A204.1 (cell line): ENCODE measurements at regions not wholly inside any gene's neighbourhood (a gene's known extent, or its start where the extent isn't known, plus 50 kb on each side); places are given as distances from the start of the nearest gene placed in this dataset.
"Not testable (repeated sequence)": the region's sequence is repeated elsewhere in the genome, so short reads cannot be mapped to it uniquely, and the experiment has no call there.

Experiments
- FAIRE-seq: peaks from 2 replicates; lab custom pipeline; 2012; peaks lifted over from hg19 to GRCh38; lab: Jason Lieb, UNC

DNA sequence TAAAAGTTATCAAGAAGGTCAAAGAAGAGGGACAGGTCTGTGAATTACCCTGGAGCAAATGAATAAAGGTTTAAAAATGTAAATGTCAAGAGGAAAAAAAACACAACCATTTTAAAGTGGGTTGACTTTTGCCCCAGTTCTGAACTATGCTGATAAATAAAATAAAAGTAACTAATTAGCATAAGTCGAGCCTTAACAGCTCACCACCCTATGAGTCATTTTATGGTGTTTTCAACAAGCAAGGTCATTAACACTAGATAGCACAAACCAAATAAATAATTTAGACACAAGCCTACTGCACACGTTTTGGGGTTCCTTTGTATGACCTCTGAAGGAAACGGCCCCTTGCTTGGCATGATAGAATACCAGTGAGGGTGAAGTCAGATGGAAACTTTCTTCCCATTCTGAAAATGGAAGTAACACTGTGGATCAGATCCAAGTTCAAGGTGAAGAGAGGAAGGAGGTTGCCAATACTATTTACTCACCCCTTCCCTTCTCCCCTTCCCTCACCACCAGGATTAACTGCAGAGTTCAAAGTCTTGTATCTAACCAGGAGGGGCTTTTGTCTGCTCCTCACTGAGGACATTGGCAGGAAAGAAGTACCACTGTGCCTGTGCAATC, 380.0 kb upstream of the ACVR2A start:
- FAIRE-seq = no peak

DNA sequence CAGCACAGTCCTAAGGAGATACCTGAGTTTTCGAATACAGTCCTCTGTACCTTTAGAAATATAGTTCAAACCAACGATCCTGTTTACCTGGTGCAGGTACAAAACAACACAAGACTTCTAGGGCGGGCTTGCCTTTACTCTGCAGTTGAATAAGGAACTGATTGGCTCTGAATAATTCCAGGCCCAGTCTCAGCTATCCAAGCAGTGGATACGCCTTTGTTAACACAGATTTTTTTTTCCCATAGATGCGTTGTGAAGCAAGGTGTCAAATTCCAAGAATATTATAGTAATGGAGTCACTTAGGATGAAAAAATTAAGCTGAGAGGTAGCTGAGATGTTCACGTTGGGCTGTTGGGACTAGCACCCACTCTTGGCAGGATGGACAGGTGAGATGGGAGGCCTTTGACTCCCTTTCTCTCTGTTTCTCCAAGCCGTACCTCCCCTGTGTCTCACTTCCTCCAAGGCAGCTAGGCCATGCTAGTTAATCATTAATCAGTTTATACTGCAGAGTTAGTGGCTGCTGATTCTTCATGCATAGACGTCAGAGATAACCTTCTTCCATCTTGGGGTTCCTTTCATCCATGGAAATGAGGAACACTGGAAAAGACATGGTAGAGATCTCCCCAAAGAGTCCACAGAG, 380.8 kb upstream of the ACVR2A start:
- no peak for FAIRE-seq

DNA sequence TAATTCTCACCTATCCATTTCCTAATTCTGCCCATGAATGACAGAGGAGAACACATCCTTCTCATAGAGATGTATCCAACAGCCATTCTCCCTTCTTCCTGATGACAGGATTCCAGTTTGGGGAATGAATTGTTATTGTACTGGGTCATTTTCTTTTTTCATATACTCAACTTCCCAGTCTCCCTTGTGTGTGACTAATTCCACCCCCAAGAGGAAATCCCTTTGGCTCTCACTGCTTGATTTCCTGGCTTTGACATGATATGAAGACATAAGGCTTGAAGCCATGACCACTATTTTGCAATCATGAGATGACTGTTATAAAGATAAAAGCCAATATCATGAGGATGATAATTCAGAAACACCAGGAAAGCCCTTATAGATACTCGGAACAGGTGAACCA, 384.7 kb upstream of the ACVR2A start:
- no peak for FAIRE-seq

DNA sequence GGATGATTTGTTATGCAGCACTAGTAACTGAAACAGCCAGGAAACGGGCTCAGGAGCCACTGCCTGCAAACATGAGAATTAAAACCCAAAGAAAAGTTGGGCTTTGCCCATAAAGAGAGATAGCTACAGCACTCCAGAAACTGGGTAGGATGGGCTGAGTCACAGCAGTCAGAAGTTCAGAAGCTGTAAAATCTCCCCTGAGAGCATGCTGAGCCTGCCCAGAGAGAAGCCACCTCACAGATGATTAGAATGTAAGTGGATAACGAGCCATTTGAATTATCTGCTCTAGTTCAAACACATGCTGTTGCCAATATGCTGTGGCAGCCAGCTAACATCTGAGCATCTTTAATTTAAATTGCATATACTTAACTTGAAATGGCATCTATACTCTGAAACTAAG, 388.1 kb upstream of the ACVR2A start:
- FAIRE-seq = no peak

DNA sequence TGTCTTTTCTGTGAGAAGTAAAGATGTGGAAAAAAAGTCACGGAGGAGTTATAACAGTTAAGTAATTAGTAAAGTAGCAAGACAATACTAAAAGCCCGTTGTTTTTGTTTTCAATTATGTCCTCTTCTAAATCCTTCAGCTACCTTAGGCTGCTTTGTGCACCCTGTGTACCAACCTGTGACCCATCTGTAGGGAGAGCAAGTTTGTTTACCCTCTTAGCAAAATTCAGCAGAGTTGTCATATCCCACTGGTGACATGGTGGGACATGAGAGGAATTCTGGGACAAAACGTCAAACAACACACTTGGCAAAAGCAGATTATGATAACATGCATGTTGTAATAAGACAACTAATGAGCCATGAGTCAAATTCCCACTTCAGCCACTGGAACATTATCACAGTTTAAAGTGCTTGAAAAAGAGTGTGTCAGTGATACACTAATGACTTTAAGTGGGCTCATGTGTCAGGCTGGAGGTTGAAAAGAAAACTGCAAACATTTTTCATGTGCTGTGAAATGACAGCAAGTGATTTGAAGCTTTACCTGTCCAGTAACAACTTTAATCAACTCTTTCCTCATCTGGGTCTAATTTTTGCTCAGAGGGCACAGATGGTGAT, 392.8 kb upstream of the ACVR2A start:
- no peak for FAIRE-seq

DNA sequence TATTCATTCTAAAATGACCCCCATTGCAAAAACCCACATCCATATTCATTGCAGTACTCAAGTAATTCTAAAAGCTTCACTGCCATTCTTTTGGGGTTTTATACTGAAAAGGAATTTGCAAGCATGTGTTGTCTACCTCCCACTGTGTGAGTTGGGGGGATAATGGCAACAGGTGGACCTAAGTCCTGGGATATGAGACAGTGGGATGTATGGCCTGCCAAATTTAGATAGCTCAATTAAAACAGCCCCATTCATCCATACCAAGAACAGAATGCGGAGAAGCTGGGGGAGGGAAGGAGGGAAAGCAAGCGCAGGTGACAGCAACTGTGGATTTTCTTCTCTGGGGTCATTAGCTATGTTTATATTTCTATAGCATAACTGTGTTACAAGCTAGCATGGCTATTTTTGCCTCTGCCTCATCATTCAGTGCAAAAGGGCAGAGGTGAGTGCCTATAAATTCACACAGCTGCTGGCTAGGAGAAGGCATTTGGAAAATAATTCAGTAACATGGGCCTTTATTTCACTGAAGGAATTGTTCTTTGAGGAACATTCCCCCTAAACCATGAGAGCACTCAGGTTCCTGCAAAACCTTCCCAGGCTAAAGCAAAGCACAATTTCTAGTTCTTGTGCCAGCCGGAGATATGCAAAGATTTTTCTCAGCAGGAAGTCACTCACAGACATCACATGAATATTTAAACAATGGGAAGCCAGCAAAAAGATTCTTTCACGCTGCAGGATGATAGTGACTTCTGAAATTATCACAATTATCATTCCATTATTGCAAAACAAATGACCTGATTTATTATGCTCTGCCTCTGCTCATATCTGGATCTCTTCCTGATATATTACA, 393.9 kb upstream of the ACVR2A start:
- FAIRE-seq = no peak

DNA sequence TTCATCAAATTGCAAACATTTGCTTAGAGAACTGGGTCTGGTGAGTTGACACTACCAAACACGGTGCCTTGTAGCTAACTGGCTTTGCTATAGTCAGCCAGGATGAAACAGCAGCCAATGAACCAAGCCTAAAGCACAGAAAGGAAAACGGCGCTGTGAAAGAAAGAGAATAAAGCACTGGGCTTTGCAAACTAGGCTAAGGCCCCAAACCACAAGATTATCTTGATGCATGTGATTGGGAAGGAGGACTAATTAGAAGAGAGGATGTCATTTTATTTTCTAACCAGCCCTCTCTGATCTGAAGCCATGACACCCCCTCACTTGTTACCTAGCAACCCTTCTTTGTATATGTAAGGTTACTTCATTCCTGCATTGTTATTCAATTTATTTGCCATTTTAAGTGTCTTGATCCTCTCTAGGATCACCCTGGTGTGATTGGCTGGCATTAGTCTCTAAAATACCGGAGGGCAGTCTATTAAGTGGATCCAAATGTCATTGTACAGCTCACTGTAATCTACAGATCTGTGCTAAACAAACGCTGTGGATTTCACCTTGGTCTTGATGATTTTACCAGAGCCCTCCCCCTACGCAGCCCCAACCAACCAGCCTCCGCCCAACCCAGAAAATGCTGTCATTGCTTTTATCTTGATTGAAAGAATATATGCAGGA, 395.4 kb upstream of the ACVR2A start:
- no peak for FAIRE-seq

DNA sequence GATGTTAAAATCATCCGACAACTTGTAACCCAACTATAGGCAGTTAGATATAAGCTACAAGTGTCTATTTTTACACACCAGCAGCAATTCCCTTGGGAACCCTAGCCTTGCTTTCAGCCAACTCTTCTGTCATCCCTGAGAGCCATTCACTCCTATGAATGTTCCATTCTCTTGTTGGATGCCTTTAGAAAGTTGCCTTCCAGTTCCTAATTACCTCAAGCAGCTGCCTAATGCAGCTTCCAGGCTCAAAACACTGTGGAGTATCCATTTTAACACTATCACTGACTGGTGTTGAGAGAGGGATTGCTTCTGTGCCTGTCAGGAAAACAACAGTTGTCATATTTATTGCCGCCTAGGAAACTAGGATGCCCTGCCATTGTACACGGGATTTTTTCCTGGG, 402.0 kb upstream of the ACVR2A start:
- no peak for FAIRE-seq

DNA sequence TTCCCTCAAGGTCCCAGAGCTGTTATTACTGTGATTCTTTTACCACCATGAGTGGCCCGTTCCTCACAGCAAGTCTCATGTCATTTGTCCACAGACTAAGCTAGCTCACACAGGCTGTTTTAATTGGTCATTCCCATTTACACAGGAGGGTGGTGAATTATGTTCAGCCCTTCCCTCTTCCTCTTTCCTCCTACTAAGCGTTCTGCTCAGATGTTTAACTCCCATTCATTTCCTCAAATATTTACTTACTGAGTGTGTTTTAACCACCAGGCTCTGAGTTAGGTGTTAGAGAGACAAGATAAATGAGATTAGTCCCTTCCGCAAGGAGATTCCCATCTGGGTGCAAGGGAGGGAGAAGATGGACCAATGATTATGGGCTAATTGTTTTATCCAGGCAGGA, 403.6 kb upstream of the ACVR2A start:
- no peak for FAIRE-seq

DNA sequence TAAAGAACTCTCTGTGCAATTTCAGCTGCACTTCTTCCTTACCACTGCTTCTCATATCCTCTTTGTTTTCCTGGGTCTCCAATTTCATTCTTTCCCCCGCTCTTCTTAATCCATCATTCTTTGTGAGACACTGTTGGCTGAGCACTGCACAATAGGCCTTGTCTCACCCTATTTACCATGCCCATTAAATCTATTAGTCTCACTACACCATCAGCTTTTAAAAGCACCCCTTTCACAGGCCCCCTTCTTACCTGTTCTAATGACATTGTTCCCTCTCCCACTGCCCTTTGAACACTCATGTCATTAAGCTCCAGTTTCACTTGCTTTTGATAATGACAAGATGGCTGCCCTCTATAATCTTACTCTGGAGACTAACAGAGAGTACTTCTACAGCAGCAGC, 404.1 kb upstream of the ACVR2A start:
- no peak for FAIRE-seq

DNA sequence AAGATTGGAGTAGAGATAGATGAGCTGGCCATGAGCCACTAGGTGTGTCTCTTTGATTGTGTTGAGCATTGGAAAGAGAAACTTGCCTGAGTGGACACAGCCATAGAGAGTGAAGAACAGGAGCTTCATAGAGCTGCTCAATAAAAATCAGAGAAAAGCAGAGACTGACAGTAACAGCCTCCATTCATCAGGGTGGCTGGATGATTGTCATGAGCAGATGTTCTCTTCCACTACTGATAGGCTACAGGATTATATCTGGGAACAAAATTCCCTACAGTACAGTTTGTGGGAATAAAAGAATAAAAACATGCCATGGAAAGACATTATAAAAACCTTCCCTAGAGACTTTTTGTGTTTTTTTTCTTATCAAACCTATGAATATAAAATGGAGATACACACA, 404.8 kb upstream of the ACVR2A start:
- FAIRE-seq = no peak

DNA sequence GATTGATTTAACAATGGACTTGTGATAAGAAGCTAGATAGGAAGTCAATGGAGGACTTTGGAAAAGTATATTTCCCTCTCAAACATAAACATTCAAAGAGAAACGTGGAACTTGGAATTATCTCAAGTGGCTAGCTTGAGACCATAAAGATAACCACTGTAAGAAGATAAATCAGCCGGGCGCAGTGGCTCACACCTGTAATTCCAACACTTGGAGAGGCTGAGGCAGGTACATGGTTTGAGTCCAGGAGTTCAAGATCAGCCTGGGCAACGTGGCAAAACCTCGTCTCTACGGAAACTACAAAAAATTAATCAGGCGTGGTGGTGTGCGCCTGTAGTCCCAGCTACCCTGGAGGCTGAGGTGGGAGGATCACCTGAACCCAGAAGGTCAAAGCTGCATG, 405.9 kb upstream of the ACVR2A start:
- FAIRE-seq = no peak

DNA sequence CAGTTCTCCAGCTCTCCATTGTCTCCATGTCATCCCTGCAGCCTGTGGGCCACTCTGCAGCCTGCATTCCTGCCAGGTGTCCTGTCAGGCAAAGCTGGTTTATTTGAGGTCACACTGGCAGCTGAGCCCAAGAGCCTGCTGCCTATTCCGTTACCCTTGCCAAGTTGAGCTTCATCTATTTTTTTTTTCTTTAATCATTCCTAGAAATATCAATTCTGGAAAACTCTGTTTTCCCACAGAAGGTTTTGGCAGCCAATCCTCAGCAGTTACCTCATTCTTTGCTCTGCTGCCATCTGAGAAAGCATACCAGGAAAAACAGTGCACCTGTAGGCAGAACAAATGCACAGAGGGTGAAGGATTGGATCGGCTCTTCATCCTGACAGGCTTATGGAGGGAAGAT, 411.0 kb upstream of the ACVR2A start:
- FAIRE-seq = no peak

DNA sequence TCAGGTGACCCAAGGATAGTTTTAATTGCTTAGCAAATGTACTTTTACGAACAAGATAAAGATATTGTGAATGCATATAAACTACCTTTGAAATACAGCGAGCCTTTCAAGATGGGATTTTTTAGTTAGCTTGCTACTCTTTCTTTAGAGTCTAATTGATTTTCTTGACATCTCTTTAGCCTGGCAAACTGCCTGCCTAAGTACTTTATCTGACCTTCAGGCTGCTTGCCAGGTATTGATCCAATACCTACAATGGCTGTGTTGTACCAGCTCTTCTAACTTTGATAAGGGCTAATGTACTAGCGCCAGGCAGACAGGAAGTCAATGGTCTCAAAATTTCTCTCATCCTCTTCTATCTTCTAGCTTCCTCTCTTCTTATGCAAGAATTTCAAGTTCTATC, 414.4 kb upstream of the ACVR2A start:
- FAIRE-seq = no peak

DNA sequence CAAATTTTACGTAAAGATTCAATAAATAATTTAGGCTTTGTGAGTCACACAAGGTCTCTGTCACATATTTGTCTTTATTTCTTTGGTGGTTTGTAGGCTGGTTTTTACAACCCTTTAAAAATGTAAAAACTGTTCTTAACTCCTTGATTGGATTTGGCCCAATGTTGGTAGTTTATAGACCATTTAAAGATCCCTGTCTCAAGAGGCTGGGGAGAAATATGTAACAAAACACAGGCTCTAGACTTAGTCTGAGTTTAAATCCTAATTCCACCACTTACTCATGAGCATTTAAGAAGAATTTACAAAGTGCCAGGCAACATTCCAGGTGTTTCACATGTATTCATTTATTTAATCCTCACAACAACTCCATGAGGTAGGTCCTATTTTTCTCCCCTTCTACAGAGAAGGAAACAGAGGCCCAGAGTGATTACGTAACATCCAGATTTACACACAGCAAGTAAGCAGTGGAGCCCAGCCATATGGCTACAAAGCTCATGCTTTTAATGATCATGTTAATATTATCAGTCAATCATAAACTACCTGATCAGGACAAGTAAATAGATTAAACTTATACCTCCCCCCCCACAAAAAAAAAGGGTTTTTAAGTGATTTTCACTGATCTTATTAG, 416.6 kb upstream of the ACVR2A start:
- no peak for FAIRE-seq

DNA sequence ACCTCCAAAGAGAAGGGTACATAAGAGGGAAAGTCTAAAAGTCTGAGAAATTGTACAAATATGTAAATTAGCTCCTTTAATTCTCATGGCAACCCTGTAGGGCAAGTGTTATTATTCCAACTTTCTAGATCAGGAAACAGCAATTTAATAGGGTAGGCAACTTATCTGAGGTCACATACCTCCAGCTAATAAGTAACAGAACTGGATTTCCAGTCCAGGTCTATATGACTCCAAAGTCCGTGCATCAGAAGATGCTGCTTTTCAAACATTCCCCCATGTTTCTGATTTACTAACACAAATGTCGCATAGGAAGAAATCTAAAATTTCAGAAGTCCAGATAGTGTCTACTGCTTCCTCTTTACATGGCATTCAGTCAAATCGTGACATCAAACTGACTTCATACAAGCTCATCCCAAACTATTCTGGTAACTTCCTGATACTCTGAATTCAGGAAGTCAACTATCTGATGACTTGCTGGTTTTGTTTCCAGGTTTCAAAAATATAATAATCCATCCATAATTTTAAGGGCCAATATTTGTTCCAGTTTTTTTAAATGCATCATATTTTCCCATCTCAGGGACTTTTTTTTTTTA, 419.3 kb upstream of the ACVR2A start:
- FAIRE-seq = no peak

DNA sequence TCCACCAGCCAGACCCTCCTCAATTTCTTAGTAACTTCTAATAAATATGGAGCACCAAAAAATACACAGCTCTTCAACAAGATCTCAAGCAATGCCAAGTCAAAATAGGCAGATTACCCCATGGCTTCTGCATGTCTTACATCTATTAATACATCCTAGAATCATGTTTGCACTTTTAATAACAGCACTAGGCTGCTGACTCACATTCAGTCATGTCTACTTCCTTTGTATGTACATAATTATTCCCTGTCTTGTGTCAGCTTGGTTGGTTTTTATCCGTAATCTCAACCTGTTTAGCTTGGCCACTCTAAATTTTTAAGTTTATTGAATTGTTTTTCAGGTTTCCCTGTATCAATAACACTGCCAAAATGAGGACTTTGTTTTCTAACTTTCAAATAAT, 420.1 kb upstream of the ACVR2A start:
- FAIRE-seq = no peak

DNA sequence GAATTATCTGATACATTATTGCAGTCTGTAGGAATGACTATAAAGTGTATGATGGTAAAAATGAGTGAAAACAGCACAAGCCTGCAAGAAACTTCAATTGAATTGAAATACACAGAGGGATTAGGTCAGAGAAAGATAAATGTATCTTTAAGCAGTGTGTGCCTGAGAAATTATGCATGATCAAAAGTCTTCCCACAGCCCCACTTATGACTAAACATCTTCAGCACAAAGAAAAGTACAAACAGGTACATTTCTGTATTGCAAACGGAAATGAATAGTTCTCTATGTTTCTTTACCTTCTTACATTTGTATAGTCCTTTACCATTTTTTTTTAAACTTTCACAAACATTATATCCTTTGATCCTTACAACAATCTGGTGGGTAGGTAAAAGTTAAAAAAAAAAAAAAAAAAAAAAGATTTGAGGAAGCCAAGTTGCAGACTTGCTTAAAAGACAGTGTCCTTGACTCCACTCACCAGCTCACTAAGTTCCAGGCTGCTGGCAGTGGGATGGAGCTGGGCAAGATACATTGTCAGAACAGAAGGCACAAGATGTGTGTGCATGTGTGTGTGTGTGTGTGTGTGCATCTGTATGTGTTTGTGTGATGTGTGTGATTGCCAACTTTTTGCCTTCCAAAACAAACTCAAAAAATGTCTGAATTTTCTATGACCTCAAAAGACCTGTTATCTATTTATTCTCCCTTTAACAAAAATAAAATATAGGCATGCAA, 423.7 kb upstream of the ACVR2A start:
- no peak for FAIRE-seq

DNA sequence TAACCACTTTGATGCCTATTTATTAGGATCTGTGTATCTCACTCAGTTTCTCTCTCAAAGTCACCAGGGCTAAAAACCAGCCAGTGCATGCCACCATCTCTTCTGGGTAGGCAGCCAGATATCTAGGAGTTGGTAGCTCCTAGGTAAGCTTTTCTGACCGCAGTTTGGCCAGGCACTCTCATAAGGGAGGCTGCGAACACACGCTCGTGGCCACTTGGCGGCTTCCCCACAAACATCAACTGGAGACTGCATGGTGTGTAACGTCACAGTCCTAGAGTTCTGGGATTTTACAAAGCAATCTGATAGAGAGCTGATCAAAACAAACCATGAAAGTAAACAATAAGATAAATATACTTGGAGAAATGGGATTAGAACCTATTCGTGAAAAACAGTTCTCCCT, 424.3 kb upstream of the ACVR2A start:
- FAIRE-seq = no peak

DNA sequence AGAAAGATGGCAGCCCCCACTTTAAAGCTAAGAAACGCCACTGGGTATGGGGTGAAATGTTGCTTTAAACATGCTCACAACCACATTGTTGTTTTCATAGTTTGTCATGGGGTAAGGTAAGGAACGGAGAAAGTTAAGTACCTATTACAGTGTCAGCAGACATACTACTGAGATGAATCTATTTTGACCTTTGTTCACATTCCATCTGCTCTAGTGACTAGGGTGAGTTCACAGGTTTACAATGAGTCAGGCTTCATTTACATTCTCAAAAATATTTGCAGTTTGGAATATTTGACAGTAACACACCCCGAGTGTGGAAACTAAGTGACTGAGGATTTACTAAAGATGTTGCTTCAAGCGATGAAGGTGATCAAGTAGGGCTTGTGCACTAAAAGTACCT, 428.7 kb upstream of the ACVR2A start:
- no peak for FAIRE-seq

DNA sequence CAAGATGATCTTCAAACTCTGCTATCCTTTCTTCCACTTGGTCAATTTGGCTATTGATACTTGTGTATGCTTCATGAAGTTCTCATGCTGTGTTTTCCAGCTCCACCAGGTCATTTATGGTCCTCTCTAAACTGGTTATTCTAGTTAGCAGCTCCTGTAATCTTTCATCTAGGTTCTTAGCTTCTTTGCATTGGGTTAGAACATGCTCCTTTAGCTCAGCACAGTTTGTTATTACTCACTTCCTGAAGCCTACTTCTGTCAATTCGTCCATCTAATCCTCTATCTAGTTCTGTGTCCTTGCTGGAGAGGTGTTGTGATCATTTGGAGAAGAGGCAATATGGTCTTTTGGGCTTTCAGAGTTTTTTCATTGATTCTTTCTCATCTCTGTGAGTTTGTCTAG, 430.2 kb upstream of the ACVR2A start:
- FAIRE-seq = not testable (repeated sequence)
